Ascending aorta (tissue), 2 donors: ENCODE measurements at regions not wholly inside any gene's neighbourhood (a gene's known extent, or its start where the extent isn't known, plus 50 kb on each side); places are given as distances from the start of the nearest gene placed in this dataset.

Experiments
- DNase-seq, 2 donors: peaks; one replicate each; pipeline ENCODE4 v3.0.0-alpha.2; 2019; ENCODE audit warnings: low spot score in 2 of 2
- H3K27ac ChIP-seq, 2 donors: fragments of 200-600 bp; sonication (generic); one replicate each; pipeline ENCODE4 v1.5.1; 2016 to 2017; ENCODE audit warnings: mild to moderate bottlenecking in 1 of 2
- H3K27me3 ChIP-seq: fragments of 200-600 bp; sonication (generic); one replicate; pipeline ENCODE4 v1.5.1; 2017
- H3K36me3 ChIP-seq, 2 donors: fragments of 200-600 bp; sonication (generic); one replicate each; pipeline ENCODE4 v1.5.1; 2016
- H3K4me1 ChIP-seq, 2 donors: fragments of 200-600 bp; sonication (generic); one replicate each; pipeline ENCODE4 v1.5.1; 2016 to 2017; ENCODE audit warnings: mild to moderate bottlenecking in 1 of 2
- H3K4me3 ChIP-seq, 2 donors: fragments of 200-600 bp; sonication (generic); one replicate each; pipeline ENCODE4 v1.5.1; 2016 to 2017; ENCODE audit warnings: mild to moderate bottlenecking in 1 of 2
- H3K9me3 ChIP-seq, 2 donors: fragments of 200-600 bp; sonication (generic); one replicate each; pipeline ENCODE4 v1.5.1; 2016
- CTCF ChIP-seq, 3 experiments: fragments of 200-600 bp in 2 of 3; fragments of 450-650 bp in 1 of 3; sonication (generic) in 2 of 3; IDR thresholded peaks; one replicate each; pipeline ENCODE4 v1.5.1; 2016 to 2019; ENCODE audit warnings: antibody characterized with exemption in 3 of 3, mild to moderate bottlenecking in 1 of 3, moderate library complexity in 1 of 3
- intact Hi-C: fragments of 100-400 bp; cut with DNase I; formaldehyde crosslinking; loops from one replicate; pipeline ENCODE4 v1.15.1; 2023

DNA sequence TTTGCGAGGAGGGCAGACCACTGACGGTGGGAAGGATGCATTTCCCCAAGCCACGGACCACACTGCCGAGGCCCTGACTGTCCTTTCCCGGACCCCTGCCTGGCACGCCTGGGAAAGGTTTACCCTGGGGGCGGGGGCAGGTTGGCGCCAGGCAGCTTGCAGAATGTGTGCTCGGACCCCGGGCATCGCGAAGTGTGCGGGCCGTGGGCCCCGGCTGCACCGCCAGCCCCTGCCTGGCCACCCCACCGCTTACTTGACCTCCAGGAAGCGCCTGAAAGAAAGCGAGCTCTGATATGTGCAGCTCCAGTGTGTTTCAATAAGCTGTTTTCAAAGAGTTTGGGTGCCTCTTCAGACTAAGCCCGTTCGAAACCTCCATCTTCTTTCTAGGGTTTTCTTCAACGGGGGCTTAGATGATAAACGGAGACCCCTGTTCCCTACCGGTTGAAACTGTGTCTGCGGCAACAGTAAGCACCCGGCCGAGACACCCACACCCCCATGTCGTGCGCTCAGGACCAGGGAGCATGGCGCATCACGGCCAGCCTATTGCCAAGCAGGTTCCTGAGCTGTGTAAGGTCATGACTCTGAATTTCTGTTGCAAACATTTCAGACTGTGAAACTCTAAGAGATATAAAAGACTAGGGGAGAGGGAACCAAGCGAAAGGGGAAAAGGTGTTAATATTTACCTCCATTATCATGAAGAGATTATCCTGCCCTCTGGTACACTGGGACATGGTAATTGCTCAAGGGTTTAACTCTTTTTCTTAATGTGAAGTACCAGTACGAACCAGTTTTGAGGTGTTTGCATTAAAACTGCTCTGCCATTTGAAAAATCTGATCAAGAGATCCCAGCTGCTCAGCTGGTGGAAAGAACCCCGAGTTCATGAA, 231.2 kb upstream of the FOXQ1 start:
- Histone ChIP-seq H3K36me3 (no peaks in the 10 kb centered on the region), H3K27me3 (no peaks in the 10 kb centered on the region), H3K27ac (no peak overlapping the region), H3K4me3 (no peak overlapping the region), H3K9me3 (no peaks in the 10 kb centered on the region), H3K4me1 (no peaks in the 10 kb centered on the region)
- TF ChIP-seq CTCF (IDR thresholded peaks at IDR 0.05): no peak
- DNase-seq: no peak
- intact Hi-C loops: no loop called here

DNA sequence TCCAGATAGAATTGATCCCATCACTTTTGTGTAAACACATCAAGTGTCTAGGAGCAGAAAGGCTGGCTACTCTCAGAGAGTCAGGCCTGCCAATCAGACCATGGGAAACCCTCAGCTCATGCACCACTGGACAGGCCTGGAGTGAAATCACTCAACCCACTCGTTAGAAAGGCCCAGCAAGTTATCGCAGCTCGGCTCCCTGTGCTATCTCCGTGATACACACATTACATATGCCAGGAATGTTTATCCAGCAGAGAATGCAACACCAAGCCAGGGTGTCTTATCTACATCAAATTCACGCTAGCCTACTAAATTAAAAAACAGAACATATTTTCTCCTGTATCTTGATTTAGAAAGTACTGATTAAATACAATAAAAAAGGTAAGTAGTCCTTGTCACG, 232.4 kb upstream of the FOXQ1 start:
- Histone ChIP-seq H3K27ac (no peak overlapping the region), H3K4me1 (no peaks in the 10 kb centered on the region), H3K4me3 (no peak overlapping the region), H3K9me3 (no peaks in the 10 kb centered on the region), H3K36me3 (no peaks in the 10 kb centered on the region), H3K27me3 (no peaks in the 10 kb centered on the region)
- TF ChIP-seq CTCF (IDR thresholded peaks at IDR 0.05): no peak
- intact Hi-C loops: no loop called here
- no peak for DNase-seq

DNA sequence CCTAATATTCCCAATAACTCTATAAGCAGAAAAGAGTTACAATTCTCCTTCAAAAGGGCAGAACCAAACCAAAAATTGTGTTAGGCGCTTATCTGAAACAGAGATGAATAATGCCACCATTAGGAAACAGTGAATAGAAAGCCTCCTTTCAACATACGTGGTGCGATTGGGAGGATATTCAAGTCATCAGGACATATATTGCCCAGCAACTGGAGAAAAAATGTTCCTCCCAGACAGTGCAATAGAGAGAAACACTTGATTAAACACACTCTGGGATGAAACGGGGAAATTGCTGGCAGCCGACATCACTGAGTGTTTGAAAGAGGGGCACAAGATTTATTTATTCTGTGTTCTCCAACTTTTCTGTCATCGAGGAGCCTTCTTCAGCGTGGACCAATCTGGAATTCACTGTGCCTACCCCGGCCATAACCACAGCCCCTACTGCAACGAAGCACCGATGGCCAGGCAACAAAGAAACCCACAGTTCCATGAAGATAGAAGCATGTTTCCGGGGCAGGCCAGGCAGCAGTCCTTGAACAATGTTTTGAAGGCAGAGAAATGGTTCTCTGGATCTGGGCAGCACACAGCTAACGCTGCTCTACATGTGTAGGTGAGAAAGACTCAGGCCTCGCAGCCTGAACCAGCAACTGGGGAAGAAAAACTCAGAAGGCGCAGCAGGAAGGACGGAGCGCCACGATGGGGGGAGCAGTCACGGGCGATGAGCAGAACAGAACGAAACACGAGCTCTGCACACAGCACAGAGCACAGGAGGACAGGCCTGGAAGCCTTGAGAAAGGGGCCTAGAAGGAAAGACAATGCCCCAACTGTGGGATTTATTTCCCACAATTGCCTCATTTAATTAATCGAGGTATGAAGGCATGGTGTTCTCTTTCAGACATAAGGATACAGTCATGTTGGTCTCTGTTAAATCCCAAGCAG, 234.2 kb upstream of the FOXQ1 start:
- no peak overlapping the region for H3K27ac ChIP-seq
- H3K27me3 ChIP-seq: no peaks in the 10 kb centered on the region
- no peaks in the 10 kb centered on the region for H3K4me1 ChIP-seq
- no peak for TF ChIP-seq CTCF (IDR thresholded peaks at IDR 0.05)
- no peaks in the 10 kb centered on the region for H3K36me3 ChIP-seq
- DNase-seq: no peak
- H3K9me3 ChIP-seq: no peaks in the 10 kb centered on the region
- H3K4me3 ChIP-seq: no peak overlapping the region
- intact Hi-C loops: no loop called here

GRCh38 chr6:1076531-1077459, 235.1 kb upstream of the FOXQ1 start:
- intact Hi-C loops: no loop called here
- no peak for TF ChIP-seq CTCF (IDR thresholded peaks at IDR 0.05)
- H3K4me1 ChIP-seq: no peaks in the 10 kb centered on the region

DNA sequence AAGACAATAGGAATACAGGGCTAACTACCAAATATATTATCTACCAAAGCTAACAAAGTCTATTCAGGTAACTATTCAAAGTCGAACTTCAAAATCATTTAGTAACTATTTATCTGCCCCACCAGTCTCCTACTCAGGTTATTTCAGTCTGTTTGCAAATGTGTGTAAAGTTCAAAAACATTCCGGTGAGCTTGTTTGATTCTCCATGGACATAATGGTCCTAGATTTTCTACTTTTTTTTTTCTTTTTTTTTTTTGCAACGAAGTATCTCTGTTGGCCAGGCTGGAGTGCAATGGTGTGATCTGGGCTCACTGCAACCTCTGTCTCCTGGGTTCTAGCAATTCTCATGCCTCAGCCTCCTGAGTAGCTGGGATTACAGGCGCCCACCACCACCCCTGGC, 236.0 kb upstream of the FOXQ1 start:
- intact Hi-C loops: no loop called here

More at GRCh38 chr6:1076531-1077459, 235.1 kb upstream of the FOXQ1 start:
- H3K27ac ChIP-seq: no peak overlapping the region
- H3K9me3 ChIP-seq: no peaks in the 10 kb centered on the region
- H3K36me3 ChIP-seq: no peaks in the 10 kb centered on the region
- no peak overlapping the region for H3K4me3 ChIP-seq
- no peak for DNase-seq
- H3K27me3 ChIP-seq: no peaks in the 10 kb centered on the region

More for the DNA sequence above, 236.0 kb upstream of the FOXQ1 start:
- no peak for DNase-seq
- TF ChIP-seq CTCF (IDR thresholded peaks at IDR 0.05): no peak
- Histone ChIP-seq H3K27me3 (no peaks in the 10 kb centered on the region), H3K36me3 (no peaks in the 10 kb centered on the region), H3K9me3 (no peaks in the 10 kb centered on the region), H3K4me1 (no peaks in the 10 kb centered on the region), H3K4me3 (no peak overlapping the region), H3K27ac (no peak overlapping the region)
